ENCODE measurements at regions not wholly inside any gene's neighbourhood (a gene's known extent, or its start where the extent isn't known, plus 50 kb on each side); places are given as distances from the start of the nearest gene placed in this dataset.

DNA sequence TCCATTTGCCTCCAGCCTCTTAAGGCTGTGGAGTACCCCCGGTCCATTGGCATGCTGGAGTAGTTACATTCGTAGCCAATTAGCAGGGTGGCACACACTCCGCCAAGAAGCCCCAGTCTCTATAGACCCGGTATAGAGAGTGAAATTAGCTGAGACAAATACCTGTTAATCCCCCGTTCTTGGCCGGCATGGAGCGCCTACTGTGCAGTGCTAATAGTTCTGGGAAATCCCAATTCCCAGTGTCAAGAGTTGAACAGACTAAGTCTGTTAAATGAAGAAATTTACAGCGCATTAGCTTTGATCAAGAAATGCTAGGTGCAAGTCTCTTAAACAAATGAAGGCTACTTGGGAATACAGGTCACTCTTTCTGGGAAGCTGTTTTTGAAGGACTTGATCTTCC lies 127.8 kb upstream of the ARX start:
- Histone ChIP-seq H3K79me2 (ENCODE audit: insufficient read depth, low read length) (no peaks in the 10 kb centered on the region), H3K27me3 (ENCODE audit: control insufficient read depth in 1 of 2, insufficient read depth in 2 of 2, low read length in 2 of 2) (no peaks in the 10 kb centered on the region), H3K9me3 (ENCODE audit: low read length) (no peaks in the 10 kb centered on the region), H3K4me3 (replicated peaks in 1 of 3; ENCODE audit: insufficient read depth in 1 of 3, low read depth in 2 of 3, low read length in 3 of 3) (no peak overlapping the region), H3K4me2 (ENCODE audit: low read depth, low read length) (no peak overlapping the region), H3K4me1 (ENCODE audit: insufficient read depth, low read length) (no peaks in the 10 kb centered on the region), H3K36me3 (replicated peaks in 1 of 2; ENCODE audit: control insufficient read depth in 1 of 2, insufficient read depth in 2 of 2, low read length in 2 of 2) (no peaks in the 10 kb centered on the region), H3K27ac (ENCODE audit: extremely low read length, insufficient read depth, low read length) (no peak overlapping the region), H3K9ac (ENCODE audit: insufficient read depth, low read depth, low read length) (no peak overlapping the region), H4K20me1 (ENCODE audit: insufficient read depth, low read length) (no peaks in the 10 kb centered on the region), H2AFZ (ENCODE audit: low read length) (no peak overlapping the region)
- no peak for FAIRE-seq
- no peak for TF ChIP-seq ZNF354B (CRISPR knock-in tag; IDR thresholded peaks at IDR 0.05)
- no peak for ATAC-seq
- no peak for DNase-seq (ENCODE audit: low spot score)
- no TSS peak for BruUV-seq (replicated peaks)
- CTCF ChIA-PET (ENCODE audit: low intra/inter-chr PET ratio, low total read pairs): interaction anchor here (1.5 to 1.6 kb wide), 2 partner anchors 305 to 391 kb away, joined by 5 to 7 read pairs; no protein-coding TSS in a partner anchor
- WGBS (ENCODE audit: low lambda C conversion rate): 0% methylated on average over 2 of the region's 8 CpGs
- in situ Hi-C loops (cut with HindIII; ENCODE audit: extremely low pct_ligation_motif_present, low pct_unique_long_range_greater_than_20kb) (loop anchor here (5.0 to 10.0 kb wide), 3 partner anchors 109 to 389 kb away; no protein-coding TSS in a partner anchor), intact Hi-C loops (cut with micrococcal nuclease; ENCODE audit: unreplicated experiment) (loop anchor here (5.0 kb wide), 1 partner anchor 121 kb away; no protein-coding TSS in a partner anchor)
- POLR2A ChIA-PET: no interaction called here

DNA sequence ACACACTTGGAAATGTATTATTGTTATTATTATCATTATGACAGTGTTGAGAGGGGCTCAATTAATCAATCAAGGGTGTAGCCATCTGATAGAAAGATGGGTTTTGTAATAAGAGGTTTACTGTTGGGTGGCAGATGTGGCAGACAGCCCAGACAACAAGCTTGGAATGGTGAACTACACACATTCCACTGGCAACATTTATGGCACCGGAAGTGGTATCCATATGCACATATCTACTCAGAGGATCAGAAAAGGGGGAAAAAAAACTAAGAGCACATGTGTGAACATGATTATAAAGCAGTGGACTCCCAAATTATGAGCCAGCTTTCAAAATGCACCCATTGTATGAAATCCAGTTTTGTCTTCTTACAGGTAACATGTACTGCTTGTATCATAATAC lies 125.9 kb upstream of the ARX start:
- no peaks in the 10 kb centered on the region for H3K27me3 ChIP-seq (ENCODE audit: control insufficient read depth in 1 of 2, insufficient read depth in 2 of 2, low read length in 2 of 2)
- BruUV-seq (replicated peaks): no TSS peak
- no peaks in the 10 kb centered on the region for H3K9me3 ChIP-seq (ENCODE audit: low read length)
- ChIA-PET CTCF (ENCODE audit: low intra/inter-chr PET ratio, low total read pairs) (no interaction called here), POLR2A (no interaction called here)
- ATAC-seq (no peak), DNase-seq (ENCODE audit: low spot score) (no peak), FAIRE-seq (no peak)
- no peak overlapping the region for H3K4me2 ChIP-seq (ENCODE audit: low read depth, low read length)
- no peaks in the 10 kb centered on the region for H3K79me2 ChIP-seq (ENCODE audit: insufficient read depth, low read length)
- H3K4me3 ChIP-seq (replicated peaks in 1 of 3; ENCODE audit: insufficient read depth in 1 of 3, low read depth in 2 of 3, low read length in 3 of 3): no peak overlapping the region
- H3K9ac ChIP-seq (ENCODE audit: insufficient read depth, low read depth, low read length): no peak overlapping the region
- H4K20me1 ChIP-seq (ENCODE audit: insufficient read depth, low read length): no peaks in the 10 kb centered on the region
- intact Hi-C loops (cut with micrococcal nuclease; ENCODE audit: unreplicated experiment): loop anchor here (5.0 kb wide), 1 partner anchor 119 kb away; no protein-coding TSS in a partner anchor
- H3K27ac ChIP-seq (ENCODE audit: extremely low read length, insufficient read depth, low read length): no peak overlapping the region
- in situ Hi-C loops (cut with HindIII; ENCODE audit: extremely low pct_ligation_motif_present, low pct_unique_long_range_greater_than_20kb): loop anchor here (5.0 to 10.0 kb wide), 3 partner anchors 107 to 387 kb away; no protein-coding TSS in a partner anchor
- no peak for TF ChIP-seq ZSCAN12 (CRISPR knock-in tag; IDR thresholded peaks at IDR 0.05)
- no peak overlapping the region for H2AFZ ChIP-seq (ENCODE audit: low read length)
- H3K36me3 ChIP-seq (replicated peaks in 1 of 2; ENCODE audit: control insufficient read depth in 1 of 2, insufficient read depth in 2 of 2, low read length in 2 of 2): no peaks in the 10 kb centered on the region
- H3K4me1 ChIP-seq (ENCODE audit: insufficient read depth, low read length): no peaks in the 10 kb centered on the region
- 0% methylated on average over 1 of the region's 1 CpG for WGBS (ENCODE audit: low lambda C conversion rate)

DNA sequence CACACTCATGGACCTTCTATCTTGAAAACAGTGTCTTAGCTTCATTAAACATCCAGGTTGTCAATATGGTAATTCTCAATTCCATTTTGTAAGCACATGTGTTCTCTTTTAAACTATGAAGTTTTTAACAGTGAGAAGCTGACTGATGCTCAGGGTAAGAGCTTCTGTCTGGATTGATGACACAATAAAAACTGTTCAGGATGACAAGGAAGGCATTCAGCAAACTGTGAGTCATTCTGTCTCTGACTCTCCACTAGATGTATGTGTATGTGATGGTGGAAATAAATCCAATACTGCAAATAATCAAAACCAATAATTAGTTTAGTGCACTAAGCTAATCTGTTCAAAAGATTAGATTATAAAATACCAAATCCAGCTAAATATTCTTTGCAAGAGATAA lies 115.3 kb upstream of the ARX start:
- CTCF ChIA-PET (ENCODE audit: low intra/inter-chr PET ratio, low total read pairs): no interaction called here
- POLR2A ChIA-PET: no interaction called here
- Histone ChIP-seq H3K36me3 (replicated peaks in 1 of 2; ENCODE audit: control insufficient read depth in 1 of 2, insufficient read depth in 2 of 2, low read length in 2 of 2) (no peaks in the 10 kb centered on the region), H3K27ac (ENCODE audit: extremely low read length, insufficient read depth, low read length) (no peak overlapping the region), H3K9me3 (ENCODE audit: low read length) (no peaks in the 10 kb centered on the region), H3K27me3 (ENCODE audit: control insufficient read depth in 1 of 2, insufficient read depth in 2 of 2, low read length in 2 of 2) (no peaks in the 10 kb centered on the region), H2AFZ (ENCODE audit: low read length) (no peak overlapping the region), H3K4me3 (replicated peaks in 1 of 3; ENCODE audit: insufficient read depth in 1 of 3, low read depth in 2 of 3, low read length in 3 of 3) (no peak overlapping the region), H3K79me2 (ENCODE audit: insufficient read depth, low read length) (no peaks in the 10 kb centered on the region), H3K9ac (ENCODE audit: insufficient read depth, low read depth, low read length) (no peak overlapping the region), H4K20me1 (ENCODE audit: insufficient read depth, low read length) (no peaks in the 10 kb centered on the region), H3K4me1 (ENCODE audit: insufficient read depth, low read length) (no peaks in the 10 kb centered on the region), H3K4me2 (ENCODE audit: low read depth, low read length) (no peak overlapping the region)
- no peak for ATAC-seq
- TF ChIP-seq PRMT3 (CRISPR knock-in tag; IDR thresholded peaks at IDR 0.05; ENCODE audit: borderline replicate concordance, low read depth) (no peak), ZMYM4 (CRISPR knock-in tag; IDR thresholded peaks at IDR 0.05) (no peak), ZNF367 (CRISPR knock-in tag; IDR thresholded peaks at IDR 0.05; ENCODE audit: borderline replicate concordance) (no peak), IRF2 (CRISPR knock-in tag; IDR thresholded peaks at IDR 0.05) (no peak), CEBPG (CRISPR knock-in tag; IDR thresholded peaks at IDR 0.05) (no peak)
- TF ChIP-seq, protein P1, sequence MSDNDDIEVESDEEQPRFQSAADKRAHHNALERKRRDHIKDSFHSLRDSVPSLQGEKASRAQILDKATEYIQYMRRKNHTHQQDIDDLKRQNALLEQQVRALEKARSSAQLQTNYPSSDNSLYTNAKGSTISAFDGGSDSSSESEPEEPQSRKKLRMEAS (IDR thresholded peaks at IDR 0.05): no peak
- no peak for FAIRE-seq
- BruUV-seq (replicated peaks): no TSS peak
- no peak for DNase-seq (ENCODE audit: low spot score)
- intact Hi-C loops (cut with micrococcal nuclease; ENCODE audit: unreplicated experiment) (no loop called here), in situ Hi-C loops (cut with HindIII; ENCODE audit: extremely low pct_ligation_motif_present, low pct_unique_long_range_greater_than_20kb) (no loop called here)

Measured in HepG2 (cell line).